HG03521 (cell line): ENCODE measurements at regions not wholly inside any gene's neighbourhood (a gene's known extent, or its start where the extent isn't known, plus 50 kb on each side); places are given as distances from the start of the nearest gene placed in this dataset.

Experiments
- ATAC-seq: cut with Tn5 transposase; IDR thresholded peaks from one replicate; pipeline ENCODE4 v1.9.1; 2021; ENCODE audit warnings: mild to moderate bottlenecking, moderate library complexity; ENCODE audit not compliant: unreplicated experiment

DNA sequence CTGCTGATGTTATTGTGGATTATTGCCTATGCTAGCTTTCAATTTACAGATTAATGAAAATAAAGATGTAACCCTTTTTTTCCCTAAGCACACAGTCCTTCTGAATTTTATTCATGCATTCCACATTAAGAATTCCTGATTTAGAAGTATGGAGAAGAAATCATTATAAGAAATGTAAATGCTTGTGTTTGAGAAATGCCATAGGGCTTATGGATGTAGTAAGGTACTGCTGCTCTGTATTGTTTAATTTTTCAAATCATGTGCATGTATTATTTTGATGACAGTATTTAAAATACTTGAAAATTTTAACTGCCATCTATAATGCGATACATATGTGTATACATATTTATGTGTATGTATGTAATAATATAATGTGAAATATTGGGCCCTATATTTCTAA lies 167.1 kb upstream of the SOX5 start:
- no peak for ATAC-seq

DNA sequence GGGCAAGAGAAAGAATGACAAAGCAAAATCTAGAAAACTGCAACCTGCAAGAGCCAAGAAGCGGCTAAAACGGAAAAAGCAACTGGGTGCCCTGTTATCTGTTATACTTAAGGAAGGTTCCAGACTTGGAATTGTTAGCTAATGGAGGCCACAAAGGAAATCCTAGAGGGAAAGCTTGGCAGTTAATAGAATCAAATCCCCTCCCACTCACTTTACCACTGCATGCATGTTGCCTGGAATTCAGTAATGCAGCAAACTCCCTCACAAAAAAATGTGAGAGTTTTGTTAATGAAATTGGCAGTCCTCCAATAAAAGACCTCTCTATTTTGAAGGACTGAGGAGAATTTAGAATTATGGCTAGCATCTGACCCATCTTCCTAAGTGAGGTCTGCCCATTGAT lies 164.2 kb upstream of the SOX5 start:
- ATAC-seq = no peak

DNA sequence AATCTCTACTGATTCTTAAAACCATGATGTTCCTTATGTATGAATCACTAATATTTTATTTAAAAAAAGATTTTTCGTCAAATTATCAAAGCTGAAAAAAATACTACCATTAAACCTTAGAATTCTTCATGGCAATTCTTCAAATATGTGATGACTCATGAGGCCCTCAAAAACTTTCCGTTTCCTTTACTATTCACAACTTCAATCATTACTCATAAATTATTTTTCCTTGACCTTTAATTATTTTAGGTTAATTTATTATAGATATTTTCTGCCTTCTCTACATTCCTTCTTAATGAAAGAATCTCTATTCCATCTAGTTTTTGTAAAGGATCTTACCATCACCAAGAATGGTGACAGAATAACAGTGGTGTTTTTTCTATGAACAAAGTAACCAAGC lies 162.1 kb upstream of the SOX5 start:
- no peak for ATAC-seq

DNA sequence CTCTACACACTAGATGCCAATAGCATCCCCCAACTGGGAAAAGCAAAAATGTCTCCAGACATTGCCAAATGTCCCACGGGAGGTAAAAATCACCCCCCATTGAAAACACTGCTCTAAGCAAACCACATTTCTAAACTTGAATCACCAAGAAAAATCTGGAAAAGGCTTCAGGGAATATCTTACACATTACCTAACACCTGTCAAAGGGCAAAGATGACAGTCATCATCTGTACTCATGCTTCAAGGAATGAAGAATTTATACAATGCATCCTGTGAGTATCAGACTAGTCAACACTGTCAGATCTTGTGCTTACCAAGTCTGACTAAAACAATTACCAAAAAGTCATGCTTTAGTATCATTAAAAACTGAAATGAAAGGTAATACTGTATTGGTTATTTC lies 161.6 kb upstream of the SOX5 start:
- ATAC-seq = no peak

DNA sequence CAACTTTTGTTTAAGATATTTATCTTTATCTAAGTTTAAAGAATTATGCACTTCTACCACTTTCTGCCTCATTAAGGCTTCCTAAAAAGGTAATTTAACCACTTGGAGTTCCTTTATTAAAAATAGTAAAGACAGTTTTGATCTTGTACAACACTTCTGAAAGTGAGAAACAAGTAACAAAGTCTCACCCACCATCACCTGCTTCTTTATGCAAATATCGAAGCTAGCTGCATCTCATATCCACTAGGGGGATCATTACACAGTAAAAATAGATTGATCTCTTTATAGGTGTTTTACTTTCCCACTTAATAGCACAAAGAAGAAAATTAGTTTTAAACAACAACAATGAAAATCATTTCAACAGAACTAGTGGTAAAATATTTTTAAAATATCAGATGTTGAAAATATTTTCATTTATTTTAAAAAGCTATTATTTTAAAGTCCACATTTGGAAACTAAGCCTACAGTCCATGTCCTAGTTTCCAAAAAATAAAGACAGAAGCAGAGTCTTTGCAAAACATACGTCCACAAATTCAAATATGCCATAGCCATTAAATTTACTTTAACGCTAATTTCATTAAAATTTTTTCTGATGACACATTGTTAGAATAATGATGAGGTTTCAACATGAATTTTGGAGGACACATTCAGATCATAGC lies 160.0 kb upstream of the SOX5 start:
- ATAC-seq = peak; percentile 93

DNA sequence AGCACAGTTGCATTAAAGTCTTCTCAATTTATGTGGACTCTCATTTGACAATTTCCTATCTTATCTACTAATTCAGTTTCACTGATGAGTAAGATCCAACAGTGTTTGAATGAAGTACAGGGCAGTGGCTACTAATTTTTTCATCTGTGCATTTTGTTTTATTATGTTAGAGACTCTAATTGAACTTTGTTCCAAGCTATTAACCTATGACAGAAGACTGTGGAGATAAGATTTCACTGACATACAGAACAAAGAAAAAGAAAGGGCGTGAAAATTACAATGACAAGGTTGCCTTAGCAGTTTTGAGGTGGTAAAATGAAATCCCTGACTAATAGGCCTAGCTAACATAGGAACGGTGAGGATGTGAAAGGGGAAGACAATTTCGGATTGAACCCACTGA lies 153.2 kb upstream of the SOX5 start:
- ATAC-seq = no peak

DNA sequence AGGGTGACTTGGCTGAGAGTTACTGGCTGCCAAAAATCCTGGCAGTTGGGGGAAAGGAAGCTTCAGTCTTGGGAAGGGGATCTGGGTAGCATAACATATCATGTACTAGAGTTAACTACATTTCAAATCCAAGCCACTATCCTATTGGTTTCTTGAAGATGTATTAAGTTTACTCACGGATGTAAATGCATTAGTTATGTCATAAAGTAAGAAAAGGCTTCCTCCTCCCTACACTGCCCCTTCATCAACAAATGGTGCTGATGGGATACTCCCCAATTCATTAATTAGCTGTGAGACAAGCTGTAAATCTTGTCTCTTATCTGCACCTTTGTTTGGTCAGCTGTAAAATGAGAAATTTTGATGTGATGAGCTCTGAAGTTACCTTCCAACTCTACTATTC lies 150.1 kb upstream of the SOX5 start:
- no peak for ATAC-seq

DNA sequence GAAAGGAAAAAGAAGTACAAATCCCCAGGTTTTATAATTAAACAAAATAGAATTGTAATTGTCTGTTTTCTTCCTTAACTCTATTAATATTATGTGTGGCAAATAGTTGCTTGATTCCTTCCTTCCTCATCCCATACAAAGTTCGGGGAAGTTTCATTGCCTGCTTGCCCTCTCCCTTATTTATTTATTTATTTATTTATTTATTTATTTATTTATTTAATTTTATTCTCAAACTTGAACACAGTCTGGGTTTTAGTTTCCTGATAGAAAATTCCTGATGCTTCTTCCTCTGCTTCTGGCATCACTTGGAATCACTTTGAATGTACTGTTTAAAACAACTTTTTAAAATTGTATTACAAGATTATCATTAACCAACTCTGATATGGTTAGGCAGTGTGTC lies 145.8 kb upstream of the SOX5 start:
- ATAC-seq = no peak

DNA sequence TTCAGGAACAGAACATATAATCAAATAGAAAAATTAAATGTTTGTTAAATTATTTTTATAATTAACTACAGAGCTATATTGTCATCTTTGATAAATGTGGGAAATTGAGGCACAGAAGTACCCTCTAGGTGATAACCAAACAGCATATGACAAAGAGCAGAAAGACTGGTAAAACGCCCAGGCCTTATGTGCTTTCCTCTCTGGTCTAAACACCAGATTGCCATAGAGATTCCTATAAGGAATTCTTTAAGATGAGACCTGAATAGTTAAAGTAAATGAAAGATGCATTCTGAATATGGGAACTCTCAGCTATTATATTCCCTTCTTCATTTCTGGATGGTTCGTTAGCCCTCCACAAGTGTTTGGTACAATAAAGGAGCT lies 140.0 kb upstream of the SOX5 start:
- no peak for ATAC-seq

DNA sequence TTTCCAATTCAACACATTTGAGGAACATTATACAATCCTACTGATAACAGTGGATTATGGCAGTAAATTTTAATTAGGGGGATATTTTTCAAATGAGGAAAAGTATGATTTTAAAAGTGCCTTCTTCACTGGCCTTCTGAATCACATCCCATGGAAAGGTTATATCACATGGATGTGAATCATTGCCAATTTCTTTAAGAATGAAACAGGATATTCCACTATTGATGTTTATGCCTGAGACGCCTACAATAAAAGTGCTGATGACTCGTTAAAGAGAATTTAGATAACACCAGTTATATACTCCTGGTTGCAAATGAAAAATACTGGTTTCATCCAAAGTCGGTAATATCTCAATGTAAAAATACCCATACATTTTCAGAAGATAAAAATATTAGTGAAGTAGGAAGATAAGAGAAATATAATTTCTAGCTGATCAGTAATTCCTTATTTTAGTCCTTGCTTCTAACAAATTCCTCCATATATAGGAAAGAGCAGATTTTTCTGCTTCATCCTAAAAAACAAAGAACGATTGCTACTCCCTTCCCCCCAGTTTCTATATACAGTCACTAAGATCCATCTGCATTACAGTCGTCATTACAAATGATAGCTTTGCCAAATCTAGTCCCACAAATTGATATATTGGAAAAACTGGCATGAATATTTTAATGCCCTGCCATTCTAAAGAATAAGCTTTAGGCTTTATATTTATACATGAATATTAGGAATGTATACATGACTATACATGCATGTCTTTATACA lies 139.5 kb upstream of the SOX5 start:
- ATAC-seq = no peak

DNA sequence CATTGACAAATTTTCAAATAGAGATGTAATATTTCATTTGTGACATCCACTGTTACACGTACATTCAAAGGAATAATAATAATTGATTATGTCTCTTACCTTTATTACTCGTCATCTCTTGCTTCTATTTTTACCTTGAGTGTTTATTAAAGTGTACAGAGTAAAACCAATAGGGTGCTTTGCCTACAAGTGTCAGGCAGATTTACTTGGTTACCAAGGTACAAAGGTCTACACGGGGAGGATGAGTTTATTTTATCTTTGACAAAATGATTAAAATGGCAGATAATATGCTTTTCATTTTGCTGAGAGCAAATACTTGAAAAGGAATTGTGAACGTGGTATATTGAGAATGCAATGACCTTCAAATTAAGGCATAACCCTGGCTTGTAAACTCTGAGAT lies 137.8 kb upstream of the SOX5 start:
- ATAC-seq = no peak

DNA sequence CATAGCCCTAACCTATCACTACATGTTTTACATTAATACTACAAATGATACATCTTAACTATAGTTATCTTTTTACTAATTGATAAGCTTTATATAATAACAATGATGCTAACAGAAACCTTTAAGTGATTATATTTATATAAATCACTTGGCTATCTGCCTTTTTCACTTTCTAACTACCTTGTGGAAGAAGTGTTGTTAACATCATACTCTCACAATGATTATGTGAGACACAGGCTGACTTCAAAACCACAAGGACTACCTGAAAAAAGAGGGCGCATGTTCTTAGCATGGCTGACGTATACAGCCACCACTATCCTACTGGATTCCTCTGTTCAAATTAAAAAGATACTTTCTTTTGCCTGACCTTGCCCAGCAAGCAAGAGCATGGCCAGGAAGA lies 135.3 kb upstream of the SOX5 start:
- no peak for ATAC-seq

DNA sequence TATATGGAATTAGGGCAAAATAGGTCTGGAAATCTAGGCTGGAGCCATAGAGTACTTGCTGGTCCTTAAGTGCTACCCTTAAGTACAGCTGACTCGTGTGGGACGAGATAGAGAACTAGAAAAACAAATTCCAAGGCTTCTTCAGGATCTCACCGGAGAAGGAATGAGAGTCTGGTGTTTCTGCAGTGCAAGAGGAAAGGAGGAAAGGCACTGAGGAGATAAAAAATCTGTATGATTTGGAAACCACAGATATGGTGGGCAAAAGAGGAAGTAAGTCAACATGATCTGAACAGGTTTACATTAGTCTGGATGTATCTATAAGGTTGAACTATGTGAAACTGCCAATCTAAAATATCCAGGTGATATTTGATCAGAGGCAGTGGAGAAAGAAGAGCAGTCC lies 134.4 kb upstream of the SOX5 start:
- ATAC-seq = no peak

DNA sequence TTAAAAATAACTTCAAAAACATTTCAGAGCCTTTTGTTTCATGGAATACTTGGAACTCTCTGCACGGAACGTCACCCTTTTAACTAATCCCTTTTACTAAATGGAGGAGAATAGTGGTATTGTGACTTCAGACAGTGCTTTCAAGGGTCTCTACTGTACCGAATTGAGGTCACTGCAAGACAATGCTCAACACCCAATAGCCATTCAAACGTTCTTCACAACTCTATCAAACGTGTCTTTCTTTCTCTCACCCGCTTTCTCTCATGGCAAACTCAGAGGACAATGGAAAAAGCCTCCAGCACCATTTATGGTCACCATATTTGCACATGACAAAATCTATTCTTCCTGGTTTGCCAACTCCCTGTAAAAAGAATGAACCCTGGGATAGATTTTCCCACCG lies 132.1 kb upstream of the SOX5 start:
- no peak for ATAC-seq

DNA sequence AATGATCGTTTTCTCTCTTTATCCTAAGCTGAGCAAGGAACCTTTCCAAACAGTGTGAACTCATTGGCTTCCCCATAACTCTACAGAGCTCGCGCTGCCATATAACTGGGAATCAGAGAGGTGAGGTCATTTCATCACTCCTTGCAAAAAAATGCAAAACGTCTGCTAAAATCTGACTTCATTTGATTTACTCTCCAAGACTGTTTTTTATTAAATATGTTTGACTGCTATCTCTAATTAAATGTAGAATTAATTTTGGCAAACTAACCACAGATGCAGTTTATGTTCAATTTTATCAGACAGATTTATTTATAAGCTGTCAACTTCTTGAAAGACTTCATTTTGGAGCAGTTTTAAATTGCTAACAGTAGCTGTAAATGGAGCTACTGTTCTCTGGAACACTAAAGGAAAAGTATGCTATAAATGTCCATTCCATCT lies 131.6 kb upstream of the SOX5 start:
- no peak for ATAC-seq

DNA sequence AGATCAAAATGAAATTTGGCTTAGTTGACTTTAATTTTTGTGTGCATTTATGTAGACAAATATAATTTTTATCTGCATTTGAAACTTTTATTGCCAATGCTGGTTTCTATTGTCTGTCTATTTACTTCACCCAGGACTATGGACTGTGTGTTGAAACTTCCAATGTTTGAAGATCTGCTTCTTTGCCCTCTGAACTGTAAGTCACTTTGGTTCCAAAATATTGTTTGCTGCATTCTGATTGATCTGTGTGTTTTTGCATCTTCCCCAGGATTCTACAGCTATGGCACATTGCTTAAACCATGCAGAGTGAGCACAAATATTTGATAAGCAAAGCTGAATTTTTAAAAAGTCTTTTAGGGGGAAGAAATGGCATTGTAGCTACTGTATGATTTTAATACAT lies 131.0 kb upstream of the SOX5 start:
- ATAC-seq = no peak

DNA sequence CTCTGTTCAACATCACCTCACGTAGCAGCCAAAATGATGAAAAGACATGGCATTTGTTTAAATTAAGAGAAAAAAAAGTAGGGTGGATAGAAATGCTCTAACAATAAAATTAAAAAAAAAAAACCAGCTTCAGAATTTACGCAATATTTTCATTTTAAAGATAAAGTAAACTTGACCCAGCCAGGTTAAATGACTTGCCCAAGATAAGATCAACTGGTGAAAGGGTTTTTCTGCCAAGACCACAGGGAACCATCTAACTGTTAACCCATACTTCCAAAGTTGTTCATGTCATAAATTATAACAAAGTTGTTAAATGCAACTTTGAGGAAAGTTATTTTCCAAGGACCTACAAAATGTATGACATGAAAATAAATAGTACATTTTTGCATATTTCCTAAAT lies 129.6 kb upstream of the SOX5 start:
- no peak for ATAC-seq

DNA sequence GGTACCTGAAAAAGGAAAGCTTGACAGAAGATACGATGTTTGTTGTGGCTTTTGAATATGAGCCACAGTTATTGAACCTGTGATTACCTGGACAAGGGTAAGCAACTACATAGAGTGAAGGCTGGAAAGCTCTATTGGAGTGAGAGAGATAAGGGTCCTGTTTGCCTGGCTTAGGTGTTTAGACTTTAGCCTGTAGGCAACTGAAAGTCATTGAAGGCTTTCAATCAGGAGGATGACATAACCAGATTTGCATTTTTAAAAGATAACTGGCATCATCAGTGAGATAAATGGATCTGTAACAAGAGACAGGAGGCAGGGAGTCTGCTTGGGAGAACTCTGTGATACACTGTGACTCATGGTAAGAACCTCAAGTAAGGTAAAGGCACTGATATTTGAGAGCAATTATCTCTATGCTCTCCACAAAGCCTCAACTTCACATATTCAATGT lies 128.9 kb upstream of the SOX5 start:
- no peak for ATAC-seq

DNA sequence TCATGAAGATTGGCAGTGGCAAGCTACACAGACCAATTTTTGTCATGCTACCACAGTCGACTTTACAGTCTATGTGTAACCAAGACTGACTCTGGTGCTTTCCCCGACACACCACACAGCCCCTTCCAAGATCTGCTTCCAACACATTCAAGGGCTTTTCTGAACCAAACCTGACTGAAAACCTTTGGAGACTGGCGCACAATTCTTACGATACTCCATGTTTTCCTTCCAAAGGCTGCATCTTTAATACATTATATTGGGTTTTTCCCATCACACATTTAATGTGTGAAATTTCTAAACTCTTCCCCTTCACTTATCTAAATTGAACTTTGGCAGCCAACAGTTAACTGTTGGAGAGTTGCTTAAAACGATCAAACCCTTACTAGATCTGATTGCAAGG lies 127.7 kb upstream of the SOX5 start:
- no peak for ATAC-seq

DNA sequence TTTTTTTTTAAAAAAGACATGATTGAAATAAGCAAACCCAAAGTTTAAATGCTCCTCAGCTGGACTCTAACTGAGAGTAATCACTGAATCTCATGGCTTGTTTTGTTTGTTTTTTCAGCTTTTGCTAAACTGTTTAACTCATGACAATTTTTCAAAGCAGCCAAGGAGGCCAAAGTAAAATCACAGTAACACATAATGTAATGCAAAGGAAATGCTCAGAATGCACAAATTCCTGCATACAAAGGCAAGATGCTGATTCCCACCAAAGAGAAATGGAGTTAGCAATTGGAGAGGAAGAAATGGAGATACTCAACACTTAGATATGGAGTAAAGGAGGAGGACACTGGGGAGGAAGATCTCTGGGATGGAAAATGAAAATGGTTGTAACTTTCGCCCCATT lies 126.2 kb upstream of the SOX5 start:
- no peak for ATAC-seq

DNA sequence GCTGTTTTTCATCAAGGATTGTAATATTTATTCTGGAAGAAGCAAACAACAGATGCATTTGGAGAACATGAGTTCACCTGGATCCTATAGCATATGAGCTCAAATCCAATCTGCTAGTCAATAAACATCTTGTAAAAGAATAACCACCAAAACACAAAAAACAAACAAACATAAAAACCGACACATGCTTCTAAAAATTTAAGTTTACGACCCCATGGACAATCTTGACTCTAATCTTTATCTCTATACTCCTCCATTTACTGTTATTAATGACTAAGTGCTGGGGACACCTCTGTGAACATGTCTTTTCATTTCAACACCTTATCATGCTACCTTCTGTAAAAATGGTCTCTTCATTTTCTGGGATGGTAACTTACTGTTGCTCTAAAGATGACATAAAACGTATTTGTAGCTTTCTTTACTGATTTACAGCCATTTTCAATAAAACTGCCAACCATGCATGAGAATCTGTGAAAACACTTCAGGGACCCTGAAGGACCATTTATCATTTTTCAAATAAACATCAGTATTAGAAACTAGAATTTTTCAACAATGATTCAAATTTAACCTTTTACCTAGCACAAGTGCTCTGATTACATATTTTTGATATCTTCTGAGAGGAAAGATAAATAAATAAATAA lies 123.8 kb upstream of the SOX5 start:
- no peak for ATAC-seq

DNA sequence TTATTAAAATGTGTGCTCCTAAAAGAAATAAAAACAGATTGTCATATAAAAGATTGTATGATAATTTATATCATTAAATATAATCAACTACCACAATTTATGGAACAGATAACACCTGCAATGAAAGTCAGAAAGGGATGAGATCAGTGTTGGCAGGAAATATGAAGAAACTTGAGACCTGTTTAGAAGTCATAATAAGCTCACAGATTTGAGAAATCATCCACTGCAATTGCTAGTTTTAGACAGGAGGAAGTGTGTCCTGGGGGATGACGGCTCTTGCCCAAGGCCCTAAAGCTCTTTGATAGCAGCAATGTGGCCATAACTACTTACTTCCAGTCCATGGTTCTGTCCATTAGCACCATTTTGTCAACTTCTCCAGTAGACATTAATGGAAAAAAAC lies 122.8 kb upstream of the SOX5 start:
- no peak for ATAC-seq
